HG02571 (cell line): ENCODE measurements at regions not wholly inside any gene's neighbourhood (a gene's known extent, or its start where the extent isn't known, plus 50 kb on each side); places are given as distances from the start of the nearest gene placed in this dataset.
"Not testable (repeated sequence)": the region's sequence is repeated elsewhere in the genome, so short reads cannot be mapped to it uniquely, and the experiment has no call there.

ENCODE experiments used
- ATAC-seq: cut with Tn5 transposase; IDR thresholded peaks from one replicate; pipeline ENCODE4 v1.9.1; 2021; ENCODE audit warnings: mild to moderate bottlenecking, moderate library complexity; ENCODE audit not compliant: unreplicated experiment

GRCh38 chr7:121530227-121531174, 134.4 kb upstream of the FAM3C start:
- peak; percentile 99 for ATAC-seq

GRCh38 chr7:121529003-121529402, 132.9 kb upstream of the FAM3C start:
- no peak for ATAC-seq

GRCh38 chr7:121526210-121526609, 130.1 kb upstream of the FAM3C start:
- not testable (repeated sequence) for ATAC-seq

GRCh38 chr7:121525155-121525819, 129.2 kb upstream of the FAM3C start:
- ATAC-seq = no peak

- ATAC-seq = no peak
These were observed 125.7 kb upstream of the FAM3C start for GRCh38 chr7:121521711-121522400.

- ATAC-seq = no peak
These were observed 124.8 kb upstream of the FAM3C start for GRCh38 chr7:121520911-121521310.

- ATAC-seq = peak; percentile 84
These were observed 123.7 kb upstream of the FAM3C start for GRCh38 chr7:121519548-121520521.

- no peak for ATAC-seq
These were observed 121.5 kb upstream of the FAM3C start for GRCh38 chr7:121517591-121517990.

- no peak for ATAC-seq
These were observed 120.7 kb upstream of the FAM3C start for GRCh38 chr7:121516821-121517220.

- no peak for ATAC-seq
These were observed 119.7 kb upstream of the FAM3C start for GRCh38 chr7:121515630-121516401.

- no peak for ATAC-seq
These were observed 119.1 kb upstream of the FAM3C start for GRCh38 chr7:121515229-121515628.

- ATAC-seq = no peak
These were observed 117.0 kb upstream of the FAM3C start for GRCh38 chr7:121513105-121513504.

GRCh38 chr7:121510858-121511482, 114.9 kb upstream of the FAM3C start:
- no peak for ATAC-seq

GRCh38 chr7:121510302-121510701, 114.2 kb upstream of the FAM3C start:
- no peak for ATAC-seq

GRCh38 chr7:121505540-121506182, 109.6 kb upstream of the FAM3C start:
- ATAC-seq = no peak

- no peak for ATAC-seq
These were observed 108.9 kb upstream of the FAM3C start for GRCh38 chr7:121505021-121505420.

- no peak for ATAC-seq
These were observed 108.4 kb upstream of the FAM3C start for GRCh38 chr7:121504482-121504881.

GRCh38 chr7:121503730-121504129, 107.6 kb upstream of the FAM3C start:
- no peak for ATAC-seq

GRCh38 chr7:121503039-121503438, 106.9 kb upstream of the FAM3C start:
- no peak for ATAC-seq
